ENCODE measurements at regions not wholly inside any gene's neighbourhood (a gene's known extent, or its start where the extent isn't known, plus 50 kb on each side); places are given as distances from the start of the nearest gene placed in this dataset.

GRCh38 chr4:102440498-102440897, 60.7 kb upstream of the NFKB1 start:
- DNase-seq (ENCODE audit: low read depth): no peak

GRCh38 chr4:102441978-102442911, 58.9 kb upstream of the NFKB1 start:
- no peak for DNase-seq (ENCODE audit: low read depth)

- no peak for DNase-seq (ENCODE audit: low read depth)
These were observed 56.4 kb upstream of the NFKB1 start for GRCh38 chr4:102444752-102445151.

- no peak for DNase-seq (ENCODE audit: low read depth)
These were observed 55.9 kb upstream of the NFKB1 start for GRCh38 chr4:102445213-102445612.

GRCh38 chr4:102447413-102447812, 53.7 kb upstream of the NFKB1 start:
- DNase-seq (ENCODE audit: low read depth): no peak

- peak; percentile 29 for DNase-seq (ENCODE audit: low read depth)
These were observed 51.3 kb upstream of the NFKB1 start for GRCh38 chr4:102449751-102450352.

- DNase-seq (ENCODE audit: low read depth): no peak
These were observed 49.9 kb upstream of the NFKB1 start for GRCh38 chr4:102451266-102451665.

All from activated gamma-delta T cell treated with anti-CD3 and anti-CD28 coated beads, Interleukin-2, amount 50 U/mL, for 16 hours (primary cell).